Stimulated activated memory B cell treated with anti-CD40 and anti-IgM and Interleukin-4, amounts not matched to agents 10 μg/mL and 1 μg/mL and 100 μg/mL, for 72 hours (primary cell): ENCODE measurements at regions not wholly inside any gene's neighbourhood (a gene's known extent, or its start where the extent isn't known, plus 50 kb on each side); places are given as distances from the start of the nearest gene placed in this dataset.
A peak's percentile ranks its signal among the peaks of the same experiment; 100 is the strongest.
"Not testable (repeated sequence)": the region's sequence is repeated elsewhere in the genome, so short reads cannot be mapped to it uniquely, and the experiment has no call there.

ENCODE experiments used
- ATAC-seq: fragments of 150-1000 bp; cut with Tn5 transposase; 2 replicates; pipeline ENCODE4 v1.10.0; 2021
- H3K27ac Mint-ChIP-seq: one replicate; pipeline ENCODE4 v1.8.0; 2022; ENCODE audit warnings: mild to moderate bottlenecking, mixed read lengths
- H3K27me3 Mint-ChIP-seq: one replicate; pipeline ENCODE4 v1.8.0; 2022; ENCODE audit warnings: mixed read lengths
- H3K36me3 Mint-ChIP-seq: one replicate; pipeline ENCODE4 v1.8.0; 2022; ENCODE audit warnings: mixed read lengths
- H3K4me1 Mint-ChIP-seq: one replicate; pipeline ENCODE4 v1.8.0; 2022; ENCODE audit warnings: mixed read lengths
- H3K4me3 Mint-ChIP-seq: one replicate; pipeline ENCODE4 v1.8.0; 2022; ENCODE audit warnings: mild to moderate bottlenecking, moderate library complexity, mixed read lengths
- H3K9me3 Mint-ChIP-seq: one replicate; pipeline ENCODE4 v1.8.0; 2022; ENCODE audit warnings: mixed read lengths

DNA sequence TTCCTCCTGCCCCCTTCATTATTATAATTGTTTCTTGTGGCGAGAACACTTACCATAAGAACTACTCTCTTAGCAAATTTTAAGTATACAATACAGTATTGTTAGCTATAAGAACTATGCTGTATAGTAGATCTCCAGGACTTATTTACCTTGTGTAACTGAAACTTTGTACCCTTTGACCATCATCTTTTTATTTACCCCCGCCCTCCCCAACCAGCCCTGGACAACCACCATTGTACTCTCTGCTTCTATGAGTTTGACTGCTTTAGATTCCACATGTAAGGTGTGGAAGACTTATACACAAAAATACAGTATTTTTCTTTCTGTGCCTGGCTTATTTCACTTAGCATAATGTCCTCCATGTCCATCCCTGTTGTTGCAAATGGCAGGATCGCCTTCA lies 161.1 kb downstream of the PHF8 start:
- Mint-ChIP-seq H3K4me3 (no peak overlapping the region), H3K36me3 (no peaks in the 10 kb centered on the region), H3K27ac (no peak overlapping the region), H3K27me3 (peaks cover 16% of the 10 kb centered on the region), H3K9me3 (peaks cover 5% of the 10 kb centered on the region), H3K4me1 (no peaks in the 10 kb centered on the region)
- ATAC-seq = no peak

DNA sequence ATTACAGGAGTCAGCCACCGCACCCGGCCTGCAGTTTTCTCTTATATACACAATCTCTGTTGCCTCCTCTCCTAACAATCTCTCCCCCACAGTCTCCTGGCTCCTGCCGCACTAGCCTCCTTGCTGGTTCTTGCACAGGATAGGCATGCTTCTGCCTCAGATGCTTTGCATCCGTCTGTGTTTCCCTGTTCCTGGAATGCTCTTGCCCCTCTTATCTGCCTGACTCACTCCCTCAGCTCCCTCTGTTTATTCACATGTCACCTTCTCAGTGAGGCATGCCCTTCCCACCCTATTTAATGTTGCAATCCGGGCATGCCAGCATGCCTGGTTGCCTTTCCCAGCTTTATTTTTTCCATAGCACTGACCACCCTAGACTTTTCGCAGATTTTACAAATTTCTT lies 161.9 kb downstream of the PHF8 start:
- ATAC-seq = no peak
- H3K36me3 Mint-ChIP-seq = no peaks in the 10 kb centered on the region
- peaks cover 5% of the 10 kb centered on the region for H3K9me3 Mint-ChIP-seq
- peaks cover 16% of the 10 kb centered on the region for H3K27me3 Mint-ChIP-seq
- H3K4me3 Mint-ChIP-seq = no peak overlapping the region
- H3K27ac Mint-ChIP-seq = no peak overlapping the region
- H3K4me1 Mint-ChIP-seq = no peaks in the 10 kb centered on the region

DNA sequence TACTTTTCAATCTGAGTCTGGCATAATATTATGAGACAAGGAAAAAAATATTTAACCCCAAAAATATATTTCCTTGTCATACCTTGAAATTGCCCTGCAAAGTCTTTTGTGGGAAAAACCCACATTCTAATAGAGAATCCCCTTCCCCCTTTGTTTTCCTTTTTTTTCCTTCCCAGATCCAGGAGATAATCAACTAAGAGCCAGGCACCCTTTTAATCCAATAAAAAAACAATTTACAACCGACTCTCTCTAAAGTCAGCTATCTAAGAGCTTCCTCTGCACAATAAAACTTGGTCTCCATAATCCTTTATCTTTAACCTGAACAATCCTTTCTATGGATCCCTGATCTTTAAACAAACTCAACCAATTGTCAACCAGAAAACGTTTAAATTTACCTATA lies 163.5 kb downstream of the PHF8 start:
- not testable (repeated sequence) for H3K27ac Mint-ChIP-seq, H3K4me1 Mint-ChIP-seq, H3K9me3 Mint-ChIP-seq, ATAC-seq, H3K36me3 Mint-ChIP-seq, H3K4me3 Mint-ChIP-seq
- H3K27me3 Mint-ChIP-seq = peaks cover 16% of the 10 kb centered on the region

DNA sequence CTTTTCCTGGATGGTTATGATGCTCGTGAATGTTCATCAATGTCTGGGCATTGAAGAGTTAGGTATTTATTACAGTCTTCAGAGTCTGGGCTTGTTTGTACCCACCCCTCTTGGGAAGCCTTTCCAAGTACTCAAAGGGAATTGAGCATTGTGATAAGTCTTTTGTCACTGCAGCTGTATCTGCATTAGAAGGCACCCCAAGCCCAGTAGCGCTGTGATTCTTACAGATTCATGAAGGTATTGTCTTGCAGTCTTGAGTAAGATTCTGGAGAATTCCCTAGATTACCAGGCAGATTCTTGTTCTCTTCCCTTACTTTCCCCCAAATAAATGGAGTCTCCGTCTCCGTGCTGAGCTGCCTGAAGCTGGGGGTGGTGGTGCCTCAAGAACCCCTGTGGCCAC lies 173.4 kb upstream of the HUWE1 start:
- Mint-ChIP-seq H3K9me3 (no peaks in the 10 kb centered on the region), H3K4me1 (no peaks in the 10 kb centered on the region), H3K36me3 (no peaks in the 10 kb centered on the region), H3K27ac (no peak overlapping the region), H3K27me3 (peaks cover 28% of the 10 kb centered on the region), H3K4me3 (no peak overlapping the region)
- ATAC-seq = no peak

DNA sequence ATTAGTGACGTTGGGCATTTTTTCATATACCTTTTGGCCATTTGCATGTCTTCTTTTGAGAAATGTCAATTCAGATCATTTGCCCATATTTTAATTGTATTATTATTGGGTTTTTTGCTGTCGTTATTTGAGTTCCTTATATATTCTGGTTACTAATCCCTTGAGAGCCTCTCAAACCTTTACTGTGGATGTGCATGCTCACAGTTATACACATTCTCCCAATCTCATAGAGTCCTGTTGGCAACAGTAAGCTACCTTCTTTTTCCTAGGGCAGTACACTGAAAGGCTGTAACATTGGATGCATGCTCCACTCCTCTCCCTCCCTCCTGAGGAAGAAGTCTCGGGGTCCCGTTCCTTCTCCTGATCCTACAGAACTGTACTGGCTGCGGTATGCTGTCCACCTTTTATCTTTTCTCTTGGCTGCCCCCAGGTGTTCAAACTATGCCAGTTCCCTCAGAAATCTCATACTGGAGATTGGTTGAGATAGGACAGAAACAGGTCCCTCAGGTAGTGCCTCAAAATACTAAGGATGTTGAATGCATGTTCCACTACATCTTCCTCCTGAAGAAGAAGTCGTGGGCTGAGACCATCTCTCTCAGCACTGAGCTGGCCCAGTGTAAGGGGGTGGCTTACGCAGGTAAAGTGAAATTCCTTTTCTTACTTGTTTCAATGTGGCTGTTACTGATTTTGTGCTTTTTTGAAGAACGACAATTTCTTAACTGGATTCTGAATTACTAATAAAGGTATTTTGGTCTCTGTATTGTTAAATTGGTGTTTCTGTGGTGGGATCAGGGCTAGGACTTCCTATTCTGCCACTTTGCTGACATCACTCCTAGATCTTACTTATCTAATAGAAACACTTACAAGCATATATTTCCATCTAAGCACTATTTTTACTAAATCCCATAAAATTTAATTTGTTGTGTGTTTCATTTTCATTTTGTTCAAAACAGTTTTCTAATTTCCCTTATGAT lies 145.4 kb upstream of the HUWE1 start:
- ATAC-seq = peak; percentile 74
- Mint-ChIP-seq H3K4me3 (peak overlapping the region; percentile 40), H3K27me3 (no peaks in the 10 kb centered on the region), H3K27ac (no peak overlapping the region), H3K4me1 (peaks cover 10% of the 10 kb centered on the region), H3K9me3 (no peaks in the 10 kb centered on the region), H3K36me3 (no peaks in the 10 kb centered on the region)

DNA sequence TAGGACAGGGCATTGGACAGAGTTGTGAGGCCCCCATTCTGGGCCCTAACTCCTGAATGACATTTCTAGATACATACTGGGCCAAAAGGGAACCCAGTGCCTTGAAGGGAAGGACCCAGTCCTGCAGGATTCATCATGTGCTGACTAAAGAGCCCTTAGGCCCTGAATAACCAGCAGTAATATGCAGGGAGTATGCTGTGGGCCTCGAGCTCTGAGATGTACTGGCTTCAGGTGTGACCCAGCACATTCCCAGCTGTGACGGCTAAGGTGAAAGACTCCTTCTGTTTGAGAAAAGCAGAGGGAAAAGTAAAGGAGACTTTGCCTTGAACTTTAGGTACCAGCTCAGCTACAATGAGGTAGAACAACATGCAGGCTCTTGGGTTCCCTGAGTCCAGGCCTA lies 138.2 kb upstream of the HUWE1 start:
- no peak overlapping the region for H3K4me3 Mint-ChIP-seq
- no peaks in the 10 kb centered on the region for H3K27me3 Mint-ChIP-seq
- ATAC-seq = no peak
- no peaks in the 10 kb centered on the region for H3K36me3 Mint-ChIP-seq
- no peaks in the 10 kb centered on the region for H3K9me3 Mint-ChIP-seq
- H3K27ac Mint-ChIP-seq = no peak overlapping the region
- H3K4me1 Mint-ChIP-seq = no peaks in the 10 kb centered on the region

DNA sequence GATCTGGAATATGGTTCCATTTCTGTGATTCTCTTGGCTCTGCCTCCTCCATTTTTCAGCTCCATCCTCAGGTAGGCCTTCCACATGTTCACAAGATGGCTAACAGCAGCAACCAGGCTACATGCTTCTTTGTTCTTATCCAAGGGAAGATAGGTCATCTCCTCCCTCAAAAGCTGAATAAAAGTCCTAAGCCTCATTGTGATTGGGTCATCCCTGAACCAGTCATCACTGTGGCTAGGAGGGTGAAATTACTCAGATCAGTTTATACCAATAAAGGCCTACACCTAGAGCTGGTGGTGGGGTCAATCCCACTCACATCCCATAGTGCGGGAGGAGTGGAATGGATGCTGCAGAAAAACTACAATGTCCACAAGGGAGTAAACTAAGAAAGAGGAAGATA lies 131.6 kb upstream of the HUWE1 start:
- H3K27ac Mint-ChIP-seq, H3K27me3 Mint-ChIP-seq, H3K4me3 Mint-ChIP-seq, ATAC-seq, H3K36me3 Mint-ChIP-seq, H3K9me3 Mint-ChIP-seq, H3K4me1 Mint-ChIP-seq: not testable (repeated sequence)

DNA sequence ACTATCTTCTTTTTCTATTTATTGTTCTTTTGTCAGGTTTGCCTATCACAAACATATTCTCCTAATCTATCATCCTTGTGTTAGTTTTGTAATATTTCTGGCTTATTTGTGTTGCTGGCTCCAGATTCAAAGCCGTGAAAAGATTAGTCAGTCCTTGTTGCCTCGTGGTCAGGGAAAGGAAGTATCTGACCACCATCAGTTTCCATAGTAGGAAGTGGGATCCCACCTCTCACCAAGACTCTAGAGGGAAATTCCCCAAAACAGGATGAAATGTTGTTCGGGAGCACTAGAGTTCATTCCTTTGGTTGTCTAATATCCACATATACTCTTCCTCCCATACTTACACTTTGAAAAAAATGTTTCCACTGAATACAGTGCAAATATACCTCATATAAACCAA lies 131.0 kb upstream of the HUWE1 start:
- Mint-ChIP-seq H3K27me3 (no peaks in the 10 kb centered on the region), H3K4me1 (no peaks in the 10 kb centered on the region), H3K9me3 (no peaks in the 10 kb centered on the region), H3K36me3 (no peaks in the 10 kb centered on the region), H3K27ac (no peak overlapping the region), H3K4me3 (no peak overlapping the region)
- ATAC-seq = no peak

DNA sequence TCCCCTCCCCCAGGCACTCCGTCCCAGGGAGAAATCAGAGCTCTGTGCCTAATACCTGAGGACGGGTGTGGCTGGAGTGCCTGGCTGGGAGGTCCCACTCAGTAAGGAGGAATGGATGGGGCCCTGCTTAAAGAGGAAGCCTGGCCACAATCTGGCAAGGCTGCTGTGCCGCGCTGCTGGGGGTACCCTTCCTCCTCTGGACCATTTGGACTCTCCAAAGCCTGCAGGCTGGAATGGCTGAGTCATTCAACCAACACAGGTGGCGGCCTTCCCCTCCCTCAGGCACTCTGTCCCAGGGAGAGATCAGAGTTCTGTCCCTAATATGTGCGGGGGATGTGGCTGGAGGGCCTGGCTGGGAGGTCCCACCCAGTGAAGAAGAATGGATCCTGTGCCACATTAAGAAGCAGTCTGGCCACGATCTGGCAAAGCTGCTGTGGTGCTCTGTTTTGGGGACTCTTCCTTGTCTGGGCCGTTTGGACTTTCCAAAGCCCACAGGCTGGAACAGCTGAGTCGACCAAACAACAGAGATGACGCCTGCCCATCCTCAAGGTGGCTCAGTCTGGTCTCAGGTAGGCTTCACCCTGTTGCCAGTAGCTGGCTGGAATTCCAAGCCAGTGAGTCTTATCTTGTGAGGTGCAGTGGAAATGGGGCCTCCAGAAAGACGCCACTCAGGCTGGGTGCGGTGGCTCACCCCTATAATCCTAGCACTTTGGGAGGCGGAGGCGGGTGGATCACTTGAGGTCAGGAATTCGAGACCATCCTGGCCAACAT lies 127.3 kb upstream of the HUWE1 start:
- H3K4me1 Mint-ChIP-seq = no peaks in the 10 kb centered on the region
- H3K36me3 Mint-ChIP-seq = no peaks in the 10 kb centered on the region
- no peak for ATAC-seq
- no peak overlapping the region for H3K4me3 Mint-ChIP-seq
- no peak overlapping the region for H3K27ac Mint-ChIP-seq
- no peaks in the 10 kb centered on the region for H3K27me3 Mint-ChIP-seq
- H3K9me3 Mint-ChIP-seq = no peaks in the 10 kb centered on the region

DNA sequence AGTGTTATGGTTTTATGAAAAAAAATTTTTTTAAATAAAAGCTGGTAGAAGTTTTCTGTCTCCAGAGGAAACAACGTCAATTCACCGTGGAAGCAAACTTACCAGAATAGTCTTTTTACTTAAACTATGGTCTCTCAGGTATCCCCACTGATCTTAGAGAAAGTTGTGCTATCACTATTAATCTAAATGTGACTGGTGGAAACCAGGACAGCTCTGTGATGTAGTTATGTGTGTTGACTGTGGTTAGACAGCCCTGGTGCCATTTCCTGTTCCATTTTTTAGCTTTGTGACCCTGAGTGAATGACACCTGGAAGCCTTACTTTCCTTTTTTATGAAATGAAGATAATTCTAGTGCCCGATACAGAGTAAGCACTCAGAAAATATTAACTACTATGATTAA lies 111.8 kb upstream of the HUWE1 start:
- Mint-ChIP-seq H3K27me3 (peaks cover 14% of the 10 kb centered on the region), H3K27ac (no peak overlapping the region), H3K9me3 (no peaks in the 10 kb centered on the region), H3K4me3 (no peak overlapping the region), H3K36me3 (no peaks in the 10 kb centered on the region), H3K4me1 (no peaks in the 10 kb centered on the region)
- ATAC-seq = no peak

DNA sequence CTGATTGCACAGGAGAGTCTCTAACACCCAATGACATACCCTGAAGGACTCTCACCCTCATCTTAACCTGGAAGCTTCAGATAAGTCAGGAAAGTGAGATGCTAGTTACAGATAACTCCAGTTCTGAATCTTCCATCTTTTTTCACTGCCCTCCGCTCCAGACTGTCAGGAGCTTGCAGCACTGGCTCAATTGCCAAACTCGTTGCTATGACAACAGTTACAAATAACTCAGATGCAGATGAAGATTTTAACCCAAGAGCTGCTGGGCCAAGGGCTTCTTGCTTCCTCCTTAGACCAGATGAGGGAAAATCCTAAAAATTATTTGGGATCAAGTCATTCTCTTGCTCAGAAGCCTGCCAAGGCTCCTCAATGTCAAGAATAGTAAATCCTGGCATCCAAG lies 109.1 kb upstream of the HUWE1 start:
- no peaks in the 10 kb centered on the region for H3K9me3 Mint-ChIP-seq
- no peaks in the 10 kb centered on the region for H3K36me3 Mint-ChIP-seq
- no peak overlapping the region for H3K27ac Mint-ChIP-seq
- no peak overlapping the region for H3K4me3 Mint-ChIP-seq
- no peaks in the 10 kb centered on the region for H3K4me1 Mint-ChIP-seq
- H3K27me3 Mint-ChIP-seq = peaks cover 14% of the 10 kb centered on the region
- no peak for ATAC-seq

DNA sequence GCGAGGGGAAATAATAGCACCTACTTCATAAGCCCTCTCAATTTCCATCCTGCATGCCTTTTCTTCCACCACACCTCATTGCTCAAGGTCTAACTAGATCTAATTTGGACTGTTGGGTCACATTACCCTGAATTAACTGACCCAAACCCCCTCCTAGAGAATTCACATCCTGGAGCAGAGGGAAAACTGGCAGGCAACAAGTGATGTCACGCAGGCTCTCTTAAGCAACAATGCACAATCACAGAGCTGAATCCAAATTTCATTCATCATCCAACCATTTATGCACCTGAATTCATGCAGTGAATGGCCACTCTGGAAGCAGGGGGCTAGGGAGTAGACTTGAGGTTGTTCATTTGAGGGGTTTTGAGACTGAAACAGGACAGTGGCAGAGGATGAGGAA lies 107.7 kb upstream of the HUWE1 start:
- no peaks in the 10 kb centered on the region for H3K9me3 Mint-ChIP-seq
- no peak overlapping the region for H3K4me3 Mint-ChIP-seq
- no peak overlapping the region for H3K27ac Mint-ChIP-seq
- no peaks in the 10 kb centered on the region for H3K4me1 Mint-ChIP-seq
- H3K27me3 Mint-ChIP-seq = peaks cover 14% of the 10 kb centered on the region
- no peak for ATAC-seq
- no peaks in the 10 kb centered on the region for H3K36me3 Mint-ChIP-seq

DNA sequence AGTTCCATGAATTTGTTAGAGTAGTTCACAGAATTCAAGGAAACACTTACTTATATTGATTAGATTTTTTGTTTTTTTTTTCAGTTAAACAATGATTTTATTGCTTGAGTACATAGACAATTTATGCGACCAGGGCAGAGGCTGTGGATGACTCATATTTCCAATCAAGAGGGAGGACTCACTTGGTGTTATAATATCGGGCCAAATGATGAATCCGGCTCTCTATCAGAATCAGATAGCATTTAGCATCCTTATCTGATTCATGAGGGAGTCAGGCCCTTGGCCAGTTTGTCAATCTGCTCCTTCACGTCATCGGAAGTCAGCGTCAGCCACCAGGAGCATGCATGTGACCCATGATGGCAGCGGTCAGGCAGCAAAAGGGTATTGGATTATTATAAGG lies 82.3 kb upstream of the HUWE1 start:
- H3K27ac Mint-ChIP-seq = no peak overlapping the region
- no peak for ATAC-seq

DNA sequence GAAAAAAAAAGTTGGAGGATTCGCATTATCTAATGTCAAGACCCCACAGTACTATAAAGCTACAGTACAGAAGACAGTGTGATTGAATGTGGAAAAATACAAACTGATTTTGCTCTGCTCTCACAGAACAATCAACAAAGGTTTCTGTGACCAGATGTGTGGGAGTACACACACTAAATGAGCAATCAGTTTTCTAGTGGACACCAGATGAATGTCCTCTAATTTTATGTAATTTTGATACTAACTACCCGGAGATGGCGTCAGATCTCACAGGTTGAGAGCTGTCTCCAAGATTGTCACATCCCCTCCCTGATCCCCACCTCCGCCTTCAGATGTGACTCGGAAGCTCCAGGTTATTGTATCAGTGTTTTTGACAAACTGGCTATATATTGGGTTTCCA lies 81.9 kb upstream of the HUWE1 start:
- Mint-ChIP-seq H3K4me3 (no peak overlapping the region), H3K27ac (no peak overlapping the region), H3K9me3 (no peaks in the 10 kb centered on the region), H3K4me1 (no peaks in the 10 kb centered on the region), H3K36me3 (no peaks in the 10 kb centered on the region), H3K27me3 (no peaks in the 10 kb centered on the region)
- ATAC-seq = no peak

More for the DNA sequence above, 82.3 kb upstream of the HUWE1 start:
- H3K36me3 Mint-ChIP-seq = no peaks in the 10 kb centered on the region
- H3K27me3 Mint-ChIP-seq = no peaks in the 10 kb centered on the region
- no peaks in the 10 kb centered on the region for H3K4me1 Mint-ChIP-seq
- H3K9me3 Mint-ChIP-seq = no peaks in the 10 kb centered on the region
- H3K4me3 Mint-ChIP-seq = no peak overlapping the region

DNA sequence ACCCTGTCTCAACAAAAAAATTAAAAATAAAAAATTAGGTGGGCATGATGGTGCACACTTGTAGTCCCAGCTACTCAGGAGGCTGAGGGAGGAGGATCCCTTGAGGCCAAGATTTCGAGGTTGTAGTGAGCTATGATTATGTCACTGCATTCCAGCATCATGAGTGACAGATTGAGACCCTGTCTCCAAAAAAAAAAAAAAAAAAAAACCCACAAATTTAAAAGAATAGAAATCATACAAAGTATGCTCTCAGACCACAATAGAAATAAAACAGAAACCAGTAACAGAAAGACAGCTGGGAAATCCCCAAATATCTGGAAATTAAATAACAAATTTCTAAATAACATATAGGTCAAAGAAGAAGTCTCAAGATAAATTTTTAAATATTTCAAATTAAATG lies 81.0 kb upstream of the HUWE1 start:
- ATAC-seq = no peak
- H3K36me3 Mint-ChIP-seq = no peaks in the 10 kb centered on the region
- H3K4me3 Mint-ChIP-seq = no peak overlapping the region
- no peaks in the 10 kb centered on the region for H3K9me3 Mint-ChIP-seq
- H3K27ac Mint-ChIP-seq = no peak overlapping the region
- no peaks in the 10 kb centered on the region for H3K27me3 Mint-ChIP-seq
- no peaks in the 10 kb centered on the region for H3K4me1 Mint-ChIP-seq

DNA sequence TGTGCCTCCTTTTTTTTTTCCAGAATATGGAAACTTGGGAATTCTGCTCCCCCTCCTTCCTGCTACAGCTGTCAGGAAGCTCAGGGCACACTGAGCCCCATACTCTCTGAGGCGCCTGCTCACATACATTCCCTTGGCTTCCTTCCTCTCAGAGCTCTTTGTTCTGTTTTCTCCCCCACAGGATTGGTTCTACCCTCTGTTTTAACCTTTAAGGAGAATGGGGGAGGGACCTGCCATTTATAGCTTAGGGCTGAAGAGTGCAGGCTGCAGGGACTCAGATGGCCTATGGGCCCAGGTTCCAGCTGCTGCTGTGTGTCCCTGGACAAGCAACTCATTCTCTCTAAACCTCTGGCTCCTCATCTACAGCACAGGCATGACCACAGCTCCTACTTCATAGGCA lies 70.7 kb upstream of the HUWE1 start:
- H3K4me1 Mint-ChIP-seq, H3K9me3 Mint-ChIP-seq, ATAC-seq, H3K4me3 Mint-ChIP-seq, H3K27me3 Mint-ChIP-seq, H3K36me3 Mint-ChIP-seq, H3K27ac Mint-ChIP-seq: not testable (repeated sequence)
